ENCODE measurements at regions not wholly inside any gene's neighbourhood (a gene's known extent, or its start where the extent isn't known, plus 50 kb on each side); places are given as distances from the start of the nearest gene placed in this dataset.

DNA sequence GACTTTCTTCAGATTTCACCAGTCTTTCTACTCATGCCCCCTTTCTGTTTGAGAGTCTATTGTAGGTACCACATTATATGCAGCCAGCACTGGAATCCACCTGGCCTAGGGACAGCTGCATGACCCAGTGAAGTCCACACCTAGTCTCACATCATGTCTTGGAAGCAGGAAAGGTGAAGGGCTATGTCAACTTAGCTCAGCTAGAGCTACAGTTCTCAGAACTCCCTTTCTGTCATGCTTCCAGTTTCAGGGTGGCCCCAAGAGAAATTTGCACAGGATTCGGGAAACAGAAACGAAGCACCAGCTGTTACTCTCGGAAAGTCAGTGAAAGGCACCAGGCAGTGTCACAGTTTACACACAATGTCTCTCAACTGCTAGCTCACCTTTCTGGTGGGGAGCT is 51.6 kb upstream of the NLRP1 start:
- no peak for DNase-seq

DNA sequence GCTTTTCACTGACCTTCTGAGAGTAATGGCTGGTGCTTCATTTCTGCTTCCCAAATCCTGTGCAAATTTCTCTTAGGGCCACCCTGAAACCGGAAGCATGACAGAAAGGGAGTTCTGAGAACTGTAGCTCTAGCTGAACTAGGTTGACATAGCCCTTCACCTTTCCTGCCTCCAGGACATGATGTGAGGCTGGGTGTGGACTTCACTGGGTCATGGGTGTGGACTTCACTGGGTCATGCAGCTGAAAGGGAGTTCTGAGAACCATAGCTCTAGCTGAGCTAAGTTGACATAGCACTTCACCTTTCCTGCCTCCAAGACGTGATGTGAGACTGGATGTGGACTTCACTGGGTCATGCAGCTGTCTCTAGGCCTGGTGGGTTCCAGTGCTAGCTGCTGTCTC is 54.3 kb upstream of the NLRP1 start:
- DNase-seq = no peak

DNA sequence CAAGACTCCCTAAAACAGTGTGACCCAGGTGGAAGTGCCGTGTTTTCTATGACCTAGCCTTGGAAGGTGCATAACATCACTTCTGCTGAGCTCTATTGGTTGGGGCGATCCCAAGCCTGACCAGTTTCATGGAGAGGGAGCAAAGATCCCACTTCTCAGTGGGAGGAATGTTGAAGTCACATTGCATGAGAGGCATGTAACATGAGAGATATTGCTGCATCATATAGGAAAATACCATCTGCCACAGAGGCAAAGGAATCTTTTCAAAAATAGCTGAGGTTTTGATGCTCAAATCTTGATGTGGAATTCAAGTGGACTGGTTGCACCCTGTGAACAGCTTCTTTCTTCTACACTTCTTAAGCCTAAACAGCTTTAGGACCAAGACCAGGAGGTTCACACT is 56.4 kb upstream of the NLRP1 start:
- no peak for DNase-seq

DNA sequence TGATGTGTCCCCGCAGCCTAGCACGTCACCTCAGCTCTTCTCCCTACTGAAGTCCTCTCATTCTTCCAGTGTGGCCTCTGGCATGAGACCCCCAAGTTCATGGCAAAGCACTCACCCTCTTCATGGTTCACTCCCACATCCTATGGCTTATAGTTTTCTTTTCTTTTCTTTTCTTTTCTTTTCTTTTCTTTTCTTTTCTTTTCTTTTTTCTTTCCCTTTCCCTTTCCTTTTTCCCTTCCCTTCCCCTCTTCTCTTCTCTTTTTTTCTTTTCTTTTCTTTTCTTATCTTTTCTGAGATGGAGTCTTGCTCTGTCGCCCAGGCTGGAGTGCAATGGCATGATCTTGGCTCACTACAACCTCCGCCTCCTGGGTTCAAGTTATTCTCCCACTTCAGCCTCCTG is 58.4 kb upstream of the NLRP1 start:
- no peak for DNase-seq

DNA sequence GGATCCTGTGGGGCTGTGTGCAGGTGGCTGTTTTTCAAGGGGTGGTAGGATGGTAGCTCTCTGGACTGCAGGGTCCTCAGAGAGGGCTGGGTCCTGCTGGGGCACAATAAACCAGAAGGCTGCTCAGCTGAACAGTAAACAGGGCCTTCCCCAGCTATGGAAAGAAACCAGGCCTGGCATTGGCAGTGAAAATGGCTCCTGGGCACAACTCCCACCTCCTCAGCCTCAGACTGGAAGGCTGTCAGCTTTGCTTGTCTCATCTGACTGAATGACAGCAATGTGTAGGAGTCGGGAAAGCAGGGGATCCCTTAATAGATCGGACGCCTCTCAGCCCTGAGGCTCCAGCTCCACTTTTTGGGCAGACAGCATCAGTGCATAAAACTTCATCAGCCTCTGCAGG is 59.8 kb upstream of the NLRP1 start:
- DNase-seq = no peak

DNA sequence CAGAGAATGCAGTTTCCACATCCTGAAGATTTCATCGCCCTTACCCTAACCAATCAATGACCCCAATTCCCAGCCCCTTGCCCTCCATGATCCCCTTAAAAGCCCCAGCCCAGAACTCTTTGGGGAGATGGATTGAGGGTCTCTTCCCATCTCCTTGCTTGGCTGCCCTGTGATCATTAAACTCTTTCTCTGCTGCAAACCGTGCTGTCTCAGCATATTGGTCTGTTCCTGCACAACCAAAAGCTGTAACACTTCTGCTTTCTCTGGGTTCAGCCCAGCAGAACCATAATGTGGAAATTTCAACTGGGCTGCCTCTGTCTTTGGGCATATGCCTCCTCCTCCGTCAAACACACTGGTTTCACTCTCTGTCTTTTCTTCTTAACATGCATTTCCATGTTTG is 67.0 kb upstream of the NLRP1 start:
- no peak for DNase-seq

DNA sequence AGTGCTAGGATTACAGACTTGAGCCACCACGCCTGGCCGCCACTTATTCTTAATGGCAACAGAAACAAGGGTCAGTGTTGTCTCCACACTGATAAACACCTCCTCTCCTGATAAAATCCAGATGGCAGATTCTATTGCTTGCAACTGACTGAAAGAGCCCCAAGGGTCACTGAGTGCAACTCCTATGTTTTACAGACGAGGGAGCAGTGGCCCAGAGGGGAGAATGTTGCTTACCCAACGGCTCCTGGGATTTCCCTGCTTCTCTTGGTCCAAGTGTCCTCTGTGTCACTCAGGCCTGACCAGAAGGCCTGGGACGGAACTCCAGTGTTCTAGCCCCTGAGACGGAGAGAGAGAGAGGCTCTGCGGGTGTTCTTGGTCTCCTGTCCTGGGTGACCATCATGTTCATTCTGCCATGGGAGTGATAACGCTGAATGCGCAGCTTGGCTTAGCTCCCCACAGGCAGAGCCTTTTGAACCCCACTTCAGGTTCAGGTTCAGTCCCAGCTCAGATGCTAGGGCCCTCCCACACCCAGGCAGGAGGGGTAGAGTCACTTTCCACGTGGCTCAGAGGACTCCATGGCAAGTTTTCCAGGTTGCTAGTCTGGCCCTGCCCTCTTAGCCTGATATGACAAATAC is 77.3 kb upstream of the NLRP1 start:
- DNase-seq = no peak

DNA sequence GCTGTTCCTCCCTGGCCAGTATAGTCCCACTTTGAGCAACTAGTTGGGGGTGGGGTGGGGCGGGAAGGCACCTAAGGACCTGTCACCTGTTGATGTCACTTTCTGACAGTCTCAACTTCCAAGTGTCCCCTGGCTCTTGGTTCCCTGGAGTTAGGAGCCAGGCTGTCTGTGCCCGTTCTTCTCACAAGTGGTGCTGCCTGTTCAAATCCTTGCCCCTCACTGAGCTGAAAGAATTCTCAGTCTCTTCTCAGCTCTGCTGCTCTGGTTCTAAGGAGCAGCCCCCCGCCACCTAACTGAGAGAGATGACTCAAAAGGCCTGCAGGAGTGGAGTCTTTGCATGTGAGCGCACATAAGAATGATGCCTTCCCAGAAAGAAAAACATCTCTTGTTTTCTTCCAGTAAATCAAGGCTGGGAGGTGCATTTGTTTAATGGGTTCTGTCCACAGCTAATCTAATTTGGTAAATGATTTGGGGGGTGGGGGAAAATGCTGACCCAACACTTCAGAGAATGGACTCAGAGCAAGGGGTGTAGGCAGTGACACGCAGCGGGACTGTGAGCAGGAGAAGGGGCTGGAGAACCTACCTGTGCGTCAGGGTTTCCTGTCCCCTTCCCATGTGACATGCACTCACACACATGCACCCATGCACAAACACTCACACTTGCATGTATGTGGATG is 78.2 kb upstream of the NLRP1 start:
- no peak for DNase-seq

DNA sequence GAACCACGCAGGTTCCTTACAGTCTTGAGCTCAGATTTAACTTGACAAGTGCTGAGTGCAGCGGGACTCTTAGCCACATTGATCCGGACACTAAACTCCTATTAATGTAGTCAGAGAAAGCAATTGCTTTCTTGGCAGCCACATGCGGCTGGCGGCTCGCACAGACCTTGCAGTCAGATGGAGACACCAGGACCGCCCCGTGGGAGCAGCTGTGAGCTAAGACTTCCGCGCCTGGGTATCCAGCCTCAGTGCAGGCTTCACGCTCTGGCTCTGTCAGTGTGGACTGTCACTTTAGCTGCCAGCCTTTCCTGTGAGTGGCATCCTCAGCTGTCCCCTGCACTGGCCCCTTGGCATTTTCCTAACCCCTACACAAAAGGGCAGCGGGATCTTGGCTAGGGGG is 80.9 kb upstream of the NLRP1 start:
- no peak for DNase-seq

DNA sequence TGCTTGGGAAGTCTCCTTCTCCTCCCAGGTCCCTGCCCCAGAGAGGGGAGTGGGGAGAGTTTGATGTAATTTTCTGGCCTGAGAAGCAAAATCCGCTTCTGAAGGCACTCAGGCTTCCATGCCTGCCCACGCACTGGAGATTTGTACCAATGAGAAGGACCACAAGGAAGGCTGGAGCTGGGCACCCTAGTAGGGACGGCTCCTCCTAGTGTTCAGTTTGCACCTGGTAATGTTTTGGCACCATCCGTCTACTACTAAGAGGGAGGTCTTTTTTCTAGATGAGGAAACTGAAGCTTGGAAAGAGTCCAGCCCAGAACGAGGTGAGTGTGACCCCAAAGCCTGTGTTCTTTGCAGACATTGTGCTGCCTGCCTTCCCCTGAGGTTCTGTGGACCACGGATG is 83.6 kb upstream of the NLRP1 start:
- DNase-seq = peak; percentile 20

DNA sequence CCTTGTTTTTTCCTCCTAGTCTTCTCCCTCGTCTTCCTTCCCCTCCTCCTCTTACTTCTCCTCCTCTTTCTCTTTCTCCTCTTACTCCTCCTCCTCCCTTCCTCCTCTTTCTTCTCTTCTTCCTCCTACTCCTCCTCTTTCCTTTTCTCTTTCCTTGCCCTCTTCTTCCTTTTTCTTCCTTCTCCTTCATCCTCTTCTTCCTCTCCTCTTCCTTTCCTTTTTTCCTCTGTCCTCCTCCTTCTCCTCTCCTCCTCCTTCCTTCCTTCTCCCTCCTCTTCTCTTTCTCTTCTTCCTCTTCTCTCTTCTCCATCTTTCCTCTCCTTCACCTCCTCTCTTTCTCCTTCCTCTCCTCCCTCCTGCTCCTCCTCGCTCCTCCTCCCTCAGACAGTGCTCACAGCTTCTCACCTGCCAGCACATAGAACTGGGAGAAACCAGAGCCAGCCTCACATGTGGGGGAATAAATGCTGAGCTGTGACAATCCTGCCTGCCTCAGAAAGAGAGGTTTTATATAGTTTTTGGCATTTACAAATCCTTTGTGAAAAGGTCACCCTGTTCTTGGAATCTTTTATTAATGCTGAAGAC is 84.3 kb upstream of the NLRP1 start:
- no peak for DNase-seq

DNA sequence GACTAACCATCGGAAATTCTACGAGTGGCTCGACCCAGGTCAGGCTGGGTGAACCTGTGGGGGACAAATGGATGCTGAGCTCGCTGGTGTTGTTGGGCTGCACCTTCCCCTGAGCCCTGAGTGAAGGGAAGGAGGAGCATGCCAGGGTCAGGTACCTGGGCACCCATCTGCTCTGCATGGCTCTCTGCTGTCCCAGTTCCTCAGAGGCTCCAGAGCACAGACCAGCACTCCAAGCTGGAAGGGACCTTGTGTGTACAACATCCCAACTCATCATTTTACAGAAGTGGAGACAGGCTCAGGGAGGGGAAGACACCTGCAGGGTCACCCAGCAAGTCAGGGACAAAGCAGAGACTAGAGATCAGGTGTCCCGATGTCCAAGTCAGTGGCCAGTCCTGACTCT is 84.9 kb upstream of the NLRP1 start:
- no peak for DNase-seq

DNA sequence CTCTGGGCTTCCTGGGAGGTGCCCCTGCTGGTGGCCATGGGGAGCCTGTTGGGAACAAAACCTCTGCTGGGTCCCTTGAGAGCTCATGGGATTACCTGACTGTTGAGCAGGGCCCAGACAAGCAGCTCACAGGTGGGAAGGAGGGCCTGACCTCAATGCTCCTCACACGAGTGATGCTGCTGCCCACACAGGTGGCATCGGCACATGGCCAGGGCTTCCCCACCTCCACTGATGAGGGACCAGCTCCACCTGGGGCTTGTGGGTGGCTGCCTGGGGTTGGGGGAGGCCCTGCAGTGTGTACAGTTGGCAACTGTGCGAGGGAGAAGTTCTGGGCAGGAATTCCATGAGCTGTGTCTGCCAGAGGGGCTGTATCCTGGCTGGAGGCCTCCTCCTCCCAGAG is 87.8 kb upstream of the NLRP1 start:
- no peak for DNase-seq

DNA sequence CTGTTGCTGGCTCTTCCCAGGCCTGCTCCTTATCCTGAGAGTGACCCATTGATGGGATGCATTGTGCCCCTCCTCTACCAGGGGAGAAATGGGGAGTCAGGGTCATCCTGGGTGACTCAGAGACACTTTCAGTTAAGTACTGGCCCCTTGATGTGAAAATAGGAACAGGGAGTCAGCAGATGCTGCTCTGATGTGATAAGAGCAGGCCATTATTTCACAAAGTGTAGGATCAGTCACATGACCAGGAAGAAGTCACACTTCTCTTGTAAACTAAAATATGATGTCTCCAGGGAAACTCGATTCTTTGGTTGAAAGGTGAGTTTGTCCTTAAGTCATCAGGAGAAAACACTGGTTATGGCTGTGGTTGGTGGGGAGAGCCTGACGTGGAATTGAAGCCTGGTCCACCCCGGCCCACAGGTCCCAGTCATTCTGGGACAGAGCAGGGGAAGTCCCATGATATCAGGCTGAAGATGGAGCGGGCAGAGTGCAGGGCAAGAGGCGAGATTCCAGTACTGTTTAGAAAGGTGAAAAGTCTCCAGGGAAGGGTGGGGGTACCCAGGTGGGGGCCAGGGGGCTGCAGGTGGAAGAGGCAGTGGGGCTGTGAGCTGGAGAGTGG is 88.6 kb upstream of the NLRP1 start:
- DNase-seq = no peak

DNA sequence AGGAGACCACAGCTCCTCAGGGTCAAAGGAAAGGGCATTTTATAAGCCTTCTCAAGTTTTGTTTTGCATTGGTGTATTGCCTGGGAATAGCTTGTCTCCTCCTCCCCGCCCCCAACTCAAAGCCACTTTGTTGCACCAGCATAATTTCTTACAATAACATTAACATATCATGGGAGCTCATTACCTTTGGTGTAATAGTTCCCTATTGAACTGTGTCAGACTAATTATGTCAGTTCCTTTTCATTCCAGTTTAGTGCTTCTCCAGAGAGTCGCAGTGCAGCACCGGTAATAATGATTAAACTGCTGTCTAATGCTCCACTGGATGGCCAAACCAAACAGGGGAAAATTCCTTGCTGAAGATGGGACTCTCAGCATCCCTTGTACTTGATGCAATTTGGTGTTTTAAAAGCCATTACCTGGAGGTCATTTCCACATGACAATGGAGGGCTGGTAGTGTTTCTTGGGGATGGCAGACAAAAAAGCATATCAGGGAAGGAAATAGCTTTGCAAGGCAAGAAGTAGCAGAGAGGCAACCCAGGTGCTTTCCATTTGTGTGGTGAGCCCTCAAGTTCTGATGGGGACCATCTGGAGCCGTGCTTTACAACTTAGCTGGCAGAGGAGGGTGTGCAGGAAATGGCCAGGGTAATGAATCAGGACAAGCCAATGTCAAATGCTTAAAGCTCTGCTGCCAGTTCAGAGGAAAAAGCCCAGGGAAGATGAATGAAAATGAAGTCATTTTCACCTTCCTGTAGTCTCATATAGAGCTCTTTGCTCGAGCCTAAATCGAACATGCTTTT is 91.5 kb upstream of the NLRP1 start:
- no peak for DNase-seq

DNA sequence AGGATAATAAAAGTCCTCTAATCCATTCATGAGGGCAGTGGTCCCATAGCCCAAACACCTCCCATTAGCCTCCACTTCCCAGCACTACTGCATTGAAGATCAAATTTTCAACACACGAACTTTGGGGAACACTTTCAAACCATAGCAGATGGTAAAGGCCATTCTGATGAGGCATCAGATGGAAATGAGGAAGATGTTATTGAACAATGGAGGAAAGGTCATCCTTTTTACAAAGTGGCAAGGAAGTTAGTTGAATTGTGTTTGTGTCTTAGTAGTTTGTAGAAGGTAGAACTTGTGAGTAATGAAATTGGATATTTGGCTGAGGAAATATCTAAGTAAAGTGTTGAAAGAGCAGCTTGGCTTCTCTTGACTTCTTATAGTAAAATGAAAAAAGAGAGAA is 93.3 kb upstream of the NLRP1 start:
- DNase-seq = no peak

DNA sequence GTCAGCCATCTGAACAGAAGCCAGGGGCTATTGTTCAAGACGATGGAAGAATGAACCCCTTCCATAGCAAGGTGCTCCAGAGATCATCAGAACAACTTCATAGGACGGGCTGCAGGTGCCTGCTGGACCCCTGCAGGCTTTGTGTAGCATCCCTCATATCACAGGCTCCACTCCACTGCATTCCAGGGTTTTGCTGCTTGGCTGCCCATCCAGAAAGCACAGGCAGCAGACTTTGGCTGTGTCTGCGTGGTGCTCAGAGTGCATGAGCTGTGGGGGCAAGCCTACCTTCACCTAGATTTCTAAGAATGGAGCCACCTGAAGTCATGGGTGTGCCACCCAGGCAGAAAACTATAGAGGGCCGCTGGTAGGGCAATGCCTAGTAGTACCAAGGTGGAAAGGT is 93.9 kb upstream of the NLRP1 start:
- no peak for DNase-seq

DNA sequence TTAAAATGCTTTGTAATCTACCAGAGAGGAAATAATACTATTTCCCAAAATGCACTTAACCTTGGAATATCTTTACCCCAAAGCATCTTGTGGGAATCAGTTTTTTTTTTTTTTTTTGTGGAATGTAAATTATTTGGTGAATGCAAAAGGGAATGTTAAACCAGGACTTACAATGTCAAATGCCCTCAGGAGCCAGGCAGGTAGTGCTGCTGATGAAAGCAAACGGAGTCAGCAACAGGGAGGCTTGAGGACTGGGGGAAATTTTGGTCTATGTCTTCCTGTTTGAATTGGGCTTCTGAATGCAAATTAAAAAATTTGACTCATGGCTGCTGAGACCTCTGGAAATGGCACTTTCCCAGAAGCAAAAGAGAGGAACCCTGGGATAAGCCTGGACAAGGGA is 96.5 kb upstream of the NLRP1 start:
- no peak for DNase-seq

DNA sequence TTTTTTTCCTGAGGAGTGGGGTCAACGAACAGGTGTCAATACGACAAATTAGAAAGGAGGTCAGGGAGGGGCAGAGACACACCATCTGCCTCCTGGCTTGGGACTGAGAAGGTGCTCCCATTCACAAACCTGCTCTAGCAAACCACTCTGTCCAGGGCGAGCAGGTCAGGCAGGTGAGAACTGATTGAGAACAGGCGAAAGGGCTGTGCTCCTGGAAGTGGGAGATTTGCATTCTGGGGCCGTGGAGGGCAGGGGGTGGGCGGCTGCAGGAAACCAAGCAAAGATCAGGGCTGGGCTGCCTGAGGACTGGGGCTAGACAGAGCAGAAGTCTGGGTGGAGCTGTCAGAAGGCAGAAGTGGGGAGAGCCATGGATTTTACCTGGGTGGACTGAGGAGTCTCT is 98.9 kb upstream of the NLRP1 start:
- DNase-seq = no peak

DNA sequence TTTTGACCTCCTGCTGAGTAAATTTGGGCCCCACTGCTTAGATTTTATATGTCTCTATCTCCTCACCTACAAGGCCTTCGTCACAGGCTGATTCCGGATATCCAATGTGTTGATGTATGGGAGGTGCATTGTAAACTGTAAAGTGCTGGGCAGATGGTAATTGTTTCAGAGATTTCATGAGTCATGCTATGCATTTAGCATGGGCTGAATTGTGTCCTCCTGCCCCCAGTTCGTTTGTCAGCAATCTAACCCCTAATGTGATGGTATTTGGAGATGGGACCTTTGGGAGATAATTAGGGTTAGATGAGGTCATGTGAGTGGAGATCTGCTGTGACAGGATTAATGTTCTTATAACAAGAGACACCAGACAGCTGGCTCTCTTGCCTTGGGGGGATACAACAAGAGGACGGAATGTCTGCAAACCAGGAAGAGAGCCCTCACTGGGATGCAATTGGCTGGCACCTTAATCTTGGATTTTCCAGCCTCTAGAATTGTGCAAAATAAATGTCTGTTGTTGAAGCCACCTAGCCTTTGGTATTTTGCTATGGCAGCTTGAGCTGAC is 101.8 kb upstream of the NLRP1 start:
- DNase-seq = no peak

DNA sequence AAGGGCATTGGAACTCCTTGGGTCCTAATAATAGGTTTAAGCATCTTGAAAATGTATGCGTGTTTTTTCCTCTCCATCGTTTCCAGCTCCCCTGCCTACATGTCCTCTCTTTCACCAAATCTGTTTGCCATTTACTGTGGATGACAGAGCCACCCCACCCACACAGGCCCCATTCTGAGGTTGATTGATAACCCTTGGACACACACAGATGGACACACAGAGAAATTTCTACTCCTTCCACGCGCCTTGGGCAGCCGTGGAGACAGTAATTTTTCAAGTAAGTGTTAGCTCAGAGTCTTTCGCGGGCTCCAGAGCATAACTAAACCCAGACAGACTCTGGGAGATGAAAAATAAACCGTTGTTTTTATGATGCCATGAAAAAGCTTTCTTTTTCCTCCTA is 103.3 kb upstream of the NLRP1 start:
- no peak for DNase-seq

DNA sequence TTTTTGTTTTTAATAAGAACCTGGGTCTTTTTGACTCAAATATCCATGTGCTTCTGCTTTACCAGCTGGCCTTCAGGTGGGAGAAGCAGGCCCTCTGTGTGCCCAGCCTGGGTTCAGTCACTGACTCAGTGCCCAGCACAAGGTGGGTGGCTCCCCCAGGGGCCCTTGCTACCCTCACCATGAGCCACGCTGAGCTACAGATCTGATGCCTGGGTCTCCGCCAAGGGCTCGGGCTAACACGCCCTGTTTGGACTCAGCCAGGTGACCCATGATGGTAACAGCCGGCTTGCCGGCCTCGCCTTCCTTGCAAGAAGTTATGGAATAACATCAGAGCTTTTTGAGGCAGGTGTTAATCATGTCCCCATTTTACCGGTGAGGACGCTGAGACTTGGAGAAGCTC is 109.5 kb upstream of the NLRP1 start:
- no peak for DNase-seq

DNA sequence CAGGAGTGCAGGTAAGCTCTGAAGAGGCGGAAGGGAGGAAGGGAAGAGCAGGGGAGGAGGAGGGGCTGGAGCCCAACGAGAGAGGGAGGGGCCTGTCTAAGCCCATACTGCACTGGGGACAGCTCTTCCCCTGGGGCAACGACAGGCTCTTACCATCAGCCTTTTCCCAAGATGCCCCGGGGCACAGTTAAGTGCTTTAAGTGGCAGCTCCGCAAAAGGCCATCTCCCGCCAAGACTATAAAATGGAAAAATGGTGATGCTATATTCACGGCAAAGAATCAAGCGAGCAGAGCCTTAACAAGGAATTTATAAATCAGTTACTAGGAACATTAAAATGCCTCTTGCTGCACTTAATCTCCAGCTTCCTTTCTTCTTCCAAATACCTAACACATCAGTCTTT is 110.2 kb upstream of the NLRP1 start:
- no peak for DNase-seq

All from RPMI8226 (cell line).